ENCODE measurements at regions not wholly inside any gene's neighbourhood (a gene's known extent, or its start where the extent isn't known, plus 50 kb on each side); places are given as distances from the start of the nearest gene placed in this dataset.
A peak's percentile ranks its signal among the peaks of the same experiment; 100 is the strongest.

DNA sequence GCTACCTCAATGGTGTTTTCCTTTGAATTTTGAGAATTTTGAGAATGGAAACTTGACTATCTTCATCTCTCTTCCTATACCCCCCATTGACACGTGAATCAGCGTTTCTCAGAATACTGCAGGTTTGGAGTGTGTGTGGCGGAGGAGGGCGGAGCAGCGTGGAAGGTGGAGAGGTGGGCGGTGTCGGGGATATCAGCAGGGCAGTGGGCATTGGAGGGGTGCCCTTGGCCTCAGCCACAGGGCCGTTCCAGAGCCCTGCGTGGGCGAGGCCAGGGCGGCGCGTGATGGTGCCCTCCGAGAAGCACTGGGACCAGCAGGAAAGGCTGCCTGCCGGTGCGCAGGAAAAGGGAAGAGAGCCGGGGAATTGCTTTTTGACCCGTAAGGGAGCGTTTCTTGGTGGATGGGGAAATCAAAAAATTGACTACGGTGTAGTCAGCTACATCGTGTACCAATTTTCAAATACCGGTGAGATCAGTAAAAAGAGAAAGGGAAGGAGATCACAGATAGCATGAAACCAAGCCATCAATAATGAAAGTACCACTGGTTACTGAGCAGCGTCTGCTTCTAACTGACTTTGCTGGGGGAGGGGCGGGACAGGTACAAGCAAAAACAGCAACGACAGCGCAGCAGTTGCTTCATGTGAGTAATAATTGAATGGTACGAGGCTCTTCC lies 82.7 kb upstream of the DUSP22 start (continued):
- TF ChIP-seq, protein P1, sequence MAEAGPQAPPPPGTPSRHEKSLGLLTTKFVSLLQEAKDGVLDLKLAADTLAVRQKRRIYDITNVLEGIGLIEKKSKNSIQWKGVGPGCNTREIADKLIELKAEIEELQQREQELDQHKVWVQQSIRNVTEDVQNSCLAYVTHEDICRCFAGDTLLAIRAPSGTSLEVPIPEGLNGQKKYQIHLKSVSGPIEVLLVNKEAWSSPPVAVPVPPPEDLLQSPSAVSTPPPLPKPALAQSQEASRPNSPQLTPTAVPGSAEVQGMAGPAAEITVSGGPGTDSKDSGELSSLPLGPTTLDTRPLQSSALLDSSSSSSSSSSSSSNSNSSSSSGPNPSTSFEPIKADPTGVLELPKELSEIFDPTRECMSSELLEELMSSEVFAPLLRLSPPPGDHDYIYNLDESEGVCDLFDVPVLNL (IDR thresholded peaks at IDR 0.05; ENCODE audit: low read depth, low read length), result no peak
- TF ChIP-seq, protein P2, sequence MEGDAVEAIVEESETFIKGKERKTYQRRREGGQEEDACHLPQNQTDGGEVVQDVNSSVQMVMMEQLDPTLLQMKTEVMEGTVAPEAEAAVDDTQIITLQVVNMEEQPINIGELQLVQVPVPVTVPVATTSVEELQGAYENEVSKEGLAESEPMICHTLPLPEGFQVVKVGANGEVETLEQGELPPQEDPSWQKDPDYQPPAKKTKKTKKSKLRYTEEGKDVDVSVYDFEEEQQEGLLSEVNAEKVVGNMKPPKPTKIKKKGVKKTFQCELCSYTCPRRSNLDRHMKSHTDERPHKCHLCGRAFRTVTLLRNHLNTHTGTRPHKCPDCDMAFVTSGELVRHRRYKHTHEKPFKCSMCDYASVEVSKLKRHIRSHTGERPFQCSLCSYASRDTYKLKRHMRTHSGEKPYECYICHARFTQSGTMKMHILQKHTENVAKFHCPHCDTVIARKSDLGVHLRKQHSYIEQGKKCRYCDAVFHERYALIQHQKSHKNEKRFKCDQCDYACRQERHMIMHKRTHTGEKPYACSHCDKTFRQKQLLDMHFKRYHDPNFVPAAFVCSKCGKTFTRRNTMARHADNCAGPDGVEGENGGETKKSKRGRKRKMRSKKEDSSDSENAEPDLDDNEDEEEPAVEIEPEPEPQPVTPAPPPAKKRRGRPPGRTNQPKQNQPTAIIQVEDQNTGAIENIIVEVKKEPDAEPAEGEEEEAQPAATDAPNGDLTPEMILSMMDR (IDR thresholded peaks at IDR 0.05 in 2 of 3, conservative IDR thresholded peaks at IDR 0.05 in 1 of 3; ENCODE audit: control insufficient read depth in 2 of 3, extremely low read depth in 1 of 3, insufficient read depth in 1 of 3, low read depth in 3 of 3, low read length in 3 of 3), result no peak
- TF ChIP-seq TAF1 (IDR thresholded peaks at IDR 0.05; ENCODE audit: borderline replicate concordance, low read depth, low read length) (peak; percentile 30; the same call in 1 of the 2 replicates), RAD21 (IDR thresholded peaks at IDR 0.05; ENCODE audit: insufficient read depth, low read depth, low read length) (0 out of 2 replicates have a peak, but pooled peaks have one; percentile 2), POLR2A (IDR thresholded peaks at IDR 0.05; ENCODE audit: low read depth, low read length) (no peak), HDAC6 (IDR thresholded peaks at IDR 0.05; ENCODE audit: unreplicated experiment) (no peak), TCF12 (IDR thresholded peaks at IDR 0.05; ENCODE audit: low read depth, low read length) (peak; percentile 65), ZNF687 (IDR thresholded peaks at IDR 0.05) (peak; percentile 19; the same call in 1 of the 2 replicates), KLF5 (IDR thresholded peaks at IDR 0.05; ENCODE audit: partially characterized antibody) (no peak), SIX5 (IDR thresholded peaks at IDR 0.05; ENCODE audit: low read depth, low read length, severe bottlenecking) (no peak), ZNF384 (IDR thresholded peaks at IDR 0.05; ENCODE audit: borderline replicate concordance, low read depth, low read length) (no peak), NRF1 (conservative IDR thresholded peaks at IDR 0.05; ENCODE audit: low read depth, low read length) (no peak), MTA2 (IDR thresholded peaks at IDR 0.05; ENCODE audit: low read depth) (peak; percentile 55; the same call in 1 of the 2 replicates), SPI1 (IDR thresholded peaks at IDR 0.05; ENCODE audit: borderline replicate concordance, insufficient read depth, low read depth, low read length) (no peak), NFYA (IDR thresholded peaks at IDR 0.05; ENCODE audit: borderline replicate concordance, low read depth, low read length) (no peak), SUZ12 (IDR thresholded peaks at IDR 0.05; ENCODE audit: unreplicated experiment) (no peak), BCLAF1 (IDR thresholded peaks at IDR 0.05) (no peak)
- TF ChIP-seq, protein P3, sequence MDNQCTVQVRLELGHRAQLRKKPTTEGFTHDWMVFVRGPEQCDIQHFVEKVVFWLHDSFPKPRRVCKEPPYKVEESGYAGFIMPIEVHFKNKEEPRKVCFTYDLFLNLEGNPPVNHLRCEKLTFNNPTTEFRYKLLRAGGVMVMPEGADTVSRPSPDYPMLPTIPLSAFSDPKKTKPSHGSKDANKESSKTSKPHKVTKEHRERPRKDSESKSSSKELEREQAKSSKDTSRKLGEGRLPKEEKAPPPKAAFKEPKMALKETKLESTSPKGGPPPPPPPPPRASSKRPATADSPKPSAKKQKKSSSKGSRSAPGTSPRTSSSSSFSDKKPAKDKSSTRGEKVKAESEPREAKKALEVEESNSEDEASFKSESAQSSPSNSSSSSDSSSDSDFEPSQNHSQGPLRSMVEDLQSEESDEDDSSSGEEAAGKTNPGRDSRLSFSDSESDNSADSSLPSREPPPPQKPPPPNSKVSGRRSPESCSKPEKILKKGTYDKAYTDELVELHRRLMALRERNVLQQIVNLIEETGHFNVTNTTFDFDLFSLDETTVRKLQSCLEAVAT (IDR thresholded peaks at IDR 0.05), result 0 out of 2 replicates have a peak, but pooled peaks have one; percentile 30
